ENCODE measurements at regions not wholly inside any gene's neighbourhood (a gene's known extent, or its start where the extent isn't known, plus 50 kb on each side); places are given as distances from the start of the nearest gene placed in this dataset.
"Not testable (repeated sequence)": the region's sequence is repeated elsewhere in the genome, so short reads cannot be mapped to it uniquely, and the experiment has no call there.

DNA sequence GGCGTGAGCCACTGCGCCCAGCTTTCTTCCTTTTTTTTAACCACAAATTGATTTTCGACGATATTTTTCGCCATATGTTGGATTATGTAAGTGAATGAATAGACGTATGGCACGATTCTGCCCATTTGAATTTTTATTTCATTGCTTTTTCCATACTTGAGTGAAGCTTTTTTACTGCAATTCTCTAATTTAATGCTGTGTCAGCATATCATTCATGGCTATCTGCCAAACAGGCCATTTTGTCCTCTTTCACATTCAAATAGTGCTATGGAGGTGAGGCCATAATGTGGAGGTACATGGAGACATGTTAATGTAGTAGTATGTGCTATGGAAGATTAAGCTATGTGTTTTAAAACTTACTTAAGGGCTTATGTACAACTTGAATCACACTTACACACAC lies 152.1 kb upstream of the TUSC1 start:
- no peak for DNase-seq

DNA sequence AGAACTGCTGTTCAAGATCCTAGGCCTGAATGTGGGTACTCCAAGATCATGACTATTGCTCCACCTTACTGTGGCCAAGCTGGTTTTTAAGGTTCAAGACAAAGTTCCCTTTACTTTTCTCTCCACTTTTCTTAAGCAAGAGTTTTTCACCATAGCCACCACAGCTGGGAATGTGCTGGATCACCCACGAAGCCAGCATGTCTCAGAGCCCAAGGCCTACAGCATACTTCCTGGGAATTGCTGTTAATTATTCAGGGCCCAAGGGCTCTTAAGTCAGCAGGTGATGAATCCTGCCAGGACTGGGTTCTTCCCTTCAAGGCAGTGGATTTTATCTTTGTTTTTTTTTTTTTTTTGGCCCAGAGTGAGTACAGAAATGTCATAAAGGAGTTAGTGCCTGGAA lies 149.4 kb upstream of the TUSC1 start:
- no peak for DNase-seq

DNA sequence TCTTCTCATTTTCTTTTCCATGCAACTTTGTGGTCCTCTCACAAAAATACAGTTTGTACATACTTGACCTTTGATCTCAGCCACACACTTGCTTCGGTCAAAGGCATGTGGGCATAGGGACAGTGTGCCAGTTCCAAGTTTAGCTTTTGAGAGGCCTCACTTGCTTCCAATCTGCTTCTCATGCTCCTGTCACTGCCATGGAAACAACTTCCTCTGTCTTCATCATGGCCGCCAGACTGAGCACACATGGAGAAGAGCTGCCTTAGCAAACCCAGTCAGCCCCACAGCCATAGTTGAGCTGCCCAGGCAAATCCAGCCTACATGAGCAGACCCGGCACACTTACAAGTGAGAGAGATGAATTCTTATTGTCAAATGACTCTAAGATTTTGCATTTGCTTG lies 138.2 kb upstream of the TUSC1 start:
- no peak for DNase-seq

DNA sequence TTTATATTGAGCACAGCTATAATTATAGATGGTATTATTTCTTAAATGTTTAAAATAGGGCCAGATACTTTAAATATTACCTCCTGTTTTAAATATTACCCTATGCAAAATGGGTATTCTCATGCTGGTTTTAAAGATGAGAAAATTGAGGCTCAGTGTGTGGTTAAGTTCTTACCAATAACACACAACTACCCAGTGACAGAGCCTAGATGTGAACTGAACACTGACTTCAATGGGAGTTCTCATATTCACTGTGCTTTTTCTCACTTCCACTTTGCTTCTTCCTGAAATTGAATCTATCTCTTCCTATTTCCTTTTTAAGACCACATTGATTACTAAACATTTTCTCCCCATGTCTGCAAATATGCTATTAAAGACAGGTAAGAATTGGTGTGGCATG lies 135.8 kb upstream of the TUSC1 start:
- DNase-seq: no peak

DNA sequence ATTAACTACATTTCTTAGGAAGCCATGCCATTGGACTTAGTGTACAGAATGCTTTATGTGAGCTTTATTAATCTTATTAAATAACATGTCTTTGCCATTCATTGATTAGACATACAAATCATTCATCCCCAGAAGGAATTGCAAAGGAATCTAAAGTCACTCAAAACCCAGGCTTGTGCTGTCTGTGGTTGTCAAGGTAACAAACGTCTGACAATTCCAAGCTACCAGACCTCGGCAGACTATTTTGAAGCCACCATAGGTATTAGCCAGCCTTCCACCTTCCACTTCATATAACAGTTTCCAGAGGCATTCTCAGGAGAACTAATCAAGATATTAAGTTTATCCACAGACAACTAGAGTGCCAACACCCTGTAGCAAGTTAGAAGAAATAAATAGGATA lies 135.2 kb upstream of the TUSC1 start:
- no peak for DNase-seq

DNA sequence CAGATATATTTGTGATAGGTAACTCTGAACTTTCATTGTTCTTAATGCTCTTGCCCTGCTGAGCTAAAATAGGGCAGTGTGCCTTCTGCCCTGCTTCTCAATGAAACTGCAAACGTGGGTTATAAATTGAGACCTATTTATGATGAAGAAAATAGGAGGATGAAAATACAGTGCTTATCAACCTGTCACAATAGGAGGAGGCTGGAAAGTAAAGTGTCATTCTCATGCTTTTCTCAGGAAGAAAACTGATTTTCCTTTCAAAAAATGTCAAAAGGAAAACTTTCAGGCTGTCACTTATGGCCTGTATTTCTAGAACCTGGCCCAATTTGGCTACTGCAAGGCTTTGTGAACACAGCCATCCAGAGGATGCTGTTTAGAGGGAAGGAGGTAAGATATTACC lies 130.3 kb upstream of the TUSC1 start:
- no peak for DNase-seq

DNA sequence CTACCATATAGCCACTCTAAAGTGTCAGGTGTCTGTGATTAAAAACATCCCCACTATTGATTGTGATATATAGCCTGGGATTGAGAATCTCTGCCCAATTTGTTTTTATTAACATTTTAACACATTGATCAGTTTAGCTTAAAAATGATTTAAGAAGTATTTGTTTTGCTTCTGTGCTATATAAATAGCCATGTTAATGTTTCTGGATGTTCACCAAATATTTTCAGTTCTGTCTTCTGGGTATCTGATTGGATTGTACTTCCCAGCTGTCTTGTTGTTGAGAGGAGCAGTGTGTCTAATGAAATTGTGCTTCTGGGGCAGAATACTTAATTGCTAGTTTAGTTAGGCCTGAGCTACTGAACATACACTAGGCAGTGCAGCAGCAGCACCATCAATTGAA lies 126.6 kb upstream of the TUSC1 start:
- DNase-seq: no peak

DNA sequence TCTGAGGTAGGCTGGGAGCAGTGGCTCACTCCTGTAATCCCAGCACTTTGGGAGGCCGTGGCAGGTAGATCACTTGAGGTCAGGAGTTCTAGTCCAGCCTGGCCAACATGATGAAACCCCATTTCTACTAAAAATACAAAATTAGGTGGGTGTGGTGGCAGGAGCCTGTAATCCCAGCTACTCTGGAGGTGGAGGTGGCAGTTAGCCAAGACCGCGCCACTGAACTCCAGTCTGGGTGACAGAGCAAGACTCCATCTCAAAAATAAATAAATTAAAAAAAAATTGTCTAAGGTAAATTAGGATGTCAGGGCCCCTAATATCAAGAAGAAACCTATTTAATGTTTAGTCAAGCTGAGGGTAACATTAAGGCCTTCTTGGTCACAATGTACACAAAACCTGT lies 123.7 kb upstream of the TUSC1 start:
- DNase-seq: not testable (repeated sequence)

DNA sequence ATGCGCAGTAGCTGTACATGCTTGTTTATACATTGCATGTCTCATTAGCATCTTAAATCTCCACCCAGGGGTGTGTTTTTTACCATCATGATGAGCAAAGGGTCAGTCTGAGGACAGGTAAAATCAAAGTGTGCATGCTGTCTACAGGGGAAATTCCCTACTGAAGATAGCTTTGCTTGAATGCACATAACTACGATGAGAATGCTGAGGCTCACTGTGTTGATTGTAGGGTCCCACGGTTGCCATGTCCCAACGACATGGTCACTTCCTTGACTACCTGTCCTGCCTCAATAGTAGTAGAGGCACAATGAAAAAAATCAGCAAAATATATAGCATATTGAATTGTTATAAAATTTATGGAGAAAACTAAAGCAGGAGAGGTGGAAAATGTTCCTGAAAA lies 95.6 kb upstream of the TUSC1 start:
- no peak for DNase-seq

DNA sequence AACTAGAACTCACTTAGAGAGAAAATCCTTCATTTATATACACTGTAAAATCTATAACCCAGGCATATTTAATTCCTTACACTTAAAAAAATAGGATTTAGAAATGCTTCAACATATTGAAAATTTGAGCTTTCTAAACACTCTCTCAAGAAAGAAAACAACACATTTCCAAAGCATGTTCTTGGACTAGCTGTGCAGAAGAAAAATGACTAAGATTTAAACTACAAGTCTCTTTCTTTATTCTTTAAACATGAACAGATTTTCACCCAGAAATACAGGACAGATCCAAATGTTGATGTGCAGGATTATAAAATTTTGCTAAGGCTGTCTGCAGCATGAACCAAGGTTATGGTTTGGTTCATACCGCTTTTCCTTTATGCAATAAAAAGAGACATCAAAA lies 77.7 kb upstream of the TUSC1 start:
- no peak for DNase-seq

DNA sequence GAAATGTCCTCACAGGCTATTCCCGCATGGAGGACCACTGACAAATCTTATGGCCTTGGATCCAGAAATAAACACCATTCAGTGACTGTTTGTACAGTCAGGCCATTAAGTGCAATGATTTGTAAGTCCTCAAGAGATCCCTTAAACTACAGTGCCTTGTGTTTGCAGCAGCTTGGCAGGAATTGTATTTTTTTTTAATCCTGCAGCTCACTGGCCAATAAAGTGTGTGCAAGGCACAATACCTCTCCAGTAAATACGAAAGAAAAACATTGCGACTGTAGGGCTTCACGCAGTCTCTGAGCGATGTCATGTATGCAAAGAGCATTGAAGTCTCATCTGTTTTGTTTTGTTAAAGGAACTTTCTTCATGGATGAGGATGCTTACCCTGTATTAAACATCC lies 74.2 kb upstream of the TUSC1 start:
- DNase-seq: no peak

DNA sequence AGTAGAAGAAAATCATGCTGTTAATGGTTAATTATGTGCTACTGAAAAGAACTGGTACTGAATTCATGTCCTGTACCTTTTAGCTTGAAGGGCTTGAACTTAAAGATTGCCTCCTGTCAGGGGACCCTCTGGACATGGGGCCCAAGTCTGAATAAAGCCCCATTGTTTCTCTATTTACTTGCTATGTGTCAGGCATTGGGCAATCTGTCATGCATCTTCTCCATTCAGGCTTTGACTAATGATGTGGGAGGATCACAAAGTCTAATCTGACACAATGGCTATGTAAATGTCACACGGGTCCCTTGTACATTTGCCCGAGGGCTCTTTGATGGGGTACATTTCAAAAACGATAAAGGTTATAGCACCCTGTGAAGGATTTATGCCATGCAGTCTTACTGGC lies 64.0 kb upstream of the TUSC1 start:
- no peak for DNase-seq

DNA sequence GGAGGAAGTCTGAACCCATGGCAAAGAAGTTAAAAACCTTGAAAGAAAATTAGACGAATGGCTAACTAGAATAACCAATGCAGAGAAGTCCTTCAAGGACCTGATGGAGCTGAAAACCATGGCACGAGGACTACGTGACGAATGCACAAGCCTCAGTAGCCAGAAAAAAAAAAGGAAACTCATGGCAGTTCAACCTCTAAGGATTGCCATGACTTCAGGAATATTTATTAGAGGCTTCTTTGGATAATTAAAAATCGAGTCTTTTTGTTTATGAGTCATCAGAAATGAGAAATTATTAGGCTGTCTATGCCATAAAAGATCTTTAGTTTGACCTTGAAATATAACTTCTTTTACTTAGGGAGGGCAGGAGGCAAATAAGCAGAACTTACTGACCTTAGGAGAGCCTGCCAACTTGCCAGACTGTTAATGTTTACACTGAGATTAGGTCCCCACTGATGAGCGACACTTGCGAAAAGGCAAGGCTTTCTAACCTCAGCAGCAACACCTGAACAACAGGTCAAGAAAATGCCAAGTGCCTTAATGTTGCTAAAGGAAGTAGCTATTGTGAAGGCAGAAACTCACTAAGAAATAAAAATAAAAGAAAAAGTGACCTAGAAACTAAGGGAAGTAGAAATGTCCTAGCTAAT lies 55.2 kb upstream of the TUSC1 start:
- no peak for DNase-seq

DNA sequence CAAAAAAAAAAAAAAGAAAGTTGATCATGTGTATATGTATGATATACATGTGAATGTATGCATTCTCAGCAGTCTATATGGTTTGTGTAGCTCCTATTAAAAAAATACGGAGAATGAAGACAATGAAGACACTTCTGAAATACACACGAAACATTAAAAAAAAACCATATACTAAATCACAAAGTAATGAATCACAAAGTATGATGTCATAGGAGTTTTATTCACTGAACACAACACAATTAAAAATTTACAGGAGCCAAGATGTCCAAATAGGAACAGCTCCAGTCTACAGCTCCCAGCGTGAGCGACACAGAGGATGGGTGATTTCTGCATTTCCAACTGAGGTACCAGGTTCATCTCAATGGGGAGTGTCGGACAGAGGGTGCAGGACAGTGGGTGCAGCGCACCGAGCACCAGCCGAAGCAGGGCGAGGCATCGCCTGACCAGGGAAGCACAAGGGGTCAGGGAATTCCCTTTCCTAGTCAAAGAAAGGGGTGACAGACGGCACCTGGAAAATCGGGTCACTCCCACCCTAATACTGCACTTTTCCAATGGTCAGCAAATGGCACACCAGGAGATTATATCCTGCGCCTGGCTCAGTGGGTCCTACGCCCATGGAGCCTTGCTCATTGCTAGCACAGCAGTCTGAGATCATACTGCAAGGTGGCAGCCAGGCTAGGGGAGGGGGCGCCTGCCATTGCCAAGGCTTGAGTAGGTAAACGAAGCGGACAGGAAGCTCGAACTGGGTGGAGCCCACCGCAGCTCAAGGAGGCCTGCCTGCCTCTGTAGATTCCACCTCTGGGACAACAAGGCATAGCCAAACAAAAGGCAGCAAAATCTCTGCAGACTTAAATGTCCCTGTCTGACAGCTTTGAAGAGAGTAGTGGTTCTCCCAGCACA lies 53.9 kb upstream of the TUSC1 start:
- not testable (repeated sequence) for DNase-seq

All from NCI-H748 treated with DMSO at 0.1 percent for 48 hours (cell line).